ENCODE measurements at regions not wholly inside any gene's neighbourhood (a gene's known extent, or its start where the extent isn't known, plus 50 kb on each side); places are given as distances from the start of the nearest gene placed in this dataset.
"Not testable (repeated sequence)": the region's sequence is repeated elsewhere in the genome, so short reads cannot be mapped to it uniquely, and the experiment has no call there.

DNA sequence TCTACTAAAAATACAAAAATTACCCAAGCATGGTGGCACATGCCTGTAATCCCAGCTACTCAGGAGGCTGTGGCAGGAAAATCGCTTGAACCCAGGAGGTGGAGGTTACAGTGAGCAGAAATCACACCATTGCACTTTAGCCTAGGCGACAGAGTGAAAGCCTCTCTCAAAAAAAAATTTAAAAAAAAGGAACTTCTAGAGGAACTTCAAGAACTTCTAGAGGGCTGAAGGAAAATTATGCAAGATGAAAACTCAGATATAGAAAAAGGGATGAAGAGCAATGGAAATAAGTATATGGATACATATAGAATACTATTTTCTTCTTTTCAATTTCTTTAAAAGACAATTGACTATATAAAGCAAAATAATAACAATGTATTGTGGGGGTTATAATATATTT, 51.2 kb upstream of the PRR5 start:
- DNase-seq, result no peak
- TF ChIP-seq GATA1 (IDR thresholded peaks at IDR 0.05; ENCODE audit: low read depth, low read length) (no peak), POLR2A (IDR thresholded peaks at IDR 0.05; ENCODE audit: low read length) (no peak)

DNA sequence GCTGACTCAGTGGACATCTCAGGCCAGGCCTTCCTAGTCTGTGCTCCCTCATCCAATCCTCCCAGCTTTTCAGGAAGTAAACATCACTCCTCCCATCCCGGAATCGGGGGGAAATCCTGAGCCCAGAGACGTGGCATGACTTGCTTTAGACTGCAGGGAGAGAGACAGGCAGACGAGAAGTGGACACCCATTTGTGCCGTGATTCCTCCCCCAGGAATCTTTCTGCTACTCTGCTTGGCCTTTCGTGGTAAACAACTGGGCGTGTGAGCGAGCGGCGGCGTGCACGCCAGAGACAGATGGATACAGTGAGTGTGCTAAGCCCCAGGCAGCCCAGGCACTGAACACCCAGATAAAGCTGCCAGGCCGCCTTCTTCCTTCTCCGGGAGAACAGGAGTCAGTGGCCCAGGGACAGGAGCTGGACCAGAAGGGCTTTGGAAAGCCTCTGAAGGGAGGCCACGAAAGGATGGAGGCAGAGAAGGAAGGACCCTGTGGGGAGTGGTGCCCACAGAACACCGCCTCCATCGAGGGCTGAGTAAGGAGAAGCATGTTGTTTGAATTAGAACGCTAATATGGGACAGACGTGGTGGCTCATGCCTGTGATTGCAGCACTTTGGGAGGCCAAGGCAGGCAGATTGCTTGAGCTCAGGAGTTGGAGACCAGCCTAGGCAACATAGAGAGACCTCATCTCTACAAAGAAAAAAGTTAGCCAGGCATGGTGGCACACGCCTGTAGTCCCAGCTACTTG, 53.0 kb upstream of the PRR5 start:
- no peak for DNase-seq

DNA sequence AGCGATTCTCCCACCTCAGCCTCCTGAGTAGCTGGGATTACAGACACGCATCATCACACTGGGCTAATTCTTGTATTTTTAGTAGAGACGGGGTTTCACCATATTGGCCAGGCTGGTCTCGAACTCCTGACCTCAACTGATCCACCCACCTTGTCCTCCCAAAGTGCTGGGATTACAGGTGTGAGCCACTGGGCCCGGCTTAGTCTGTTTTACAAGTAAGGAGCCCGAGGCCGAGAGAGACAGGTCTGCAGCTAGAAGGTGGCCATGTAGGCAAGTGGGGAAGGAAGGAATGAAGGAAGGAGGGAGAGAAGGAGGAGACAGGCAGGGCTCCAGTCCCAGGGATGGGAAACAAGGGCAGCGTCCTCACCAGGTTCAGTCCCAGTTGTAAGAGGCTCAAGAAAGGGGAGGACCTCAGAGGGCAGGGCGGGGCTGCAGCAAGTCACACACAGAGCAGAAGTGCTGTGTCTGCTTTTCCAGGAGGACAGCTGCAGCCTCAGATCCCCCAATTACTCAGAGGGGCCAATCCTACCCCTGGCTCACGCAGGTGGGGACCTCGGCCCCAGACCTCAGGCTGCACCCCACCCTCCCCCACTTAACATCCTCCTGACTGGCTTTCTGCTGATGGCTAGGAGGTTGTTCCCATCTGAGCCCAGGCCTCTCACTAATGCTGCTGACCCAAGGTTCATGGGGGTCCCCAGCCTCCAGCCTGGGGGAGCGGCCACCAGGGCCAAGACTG, 53.8 kb upstream of the PRR5 start:
- TF ChIP-seq POLR2A (IDR thresholded peaks at IDR 0.05; ENCODE audit: low read length), result no peak
- TF ChIP-seq GATA1 (IDR thresholded peaks at IDR 0.05; ENCODE audit: low read depth, low read length), result no peak
- DNase-seq, result no peak

More for the DNA sequence above, 53.0 kb upstream of the PRR5 start:
- TF ChIP-seq POLR2A (IDR thresholded peaks at IDR 0.05; ENCODE audit: low read length) (no peak), GATA1 (IDR thresholded peaks at IDR 0.05; ENCODE audit: low read depth, low read length) (no peak)

GRCh38 chr22:44647141-44647540, 54.9 kb upstream of the PRR5 start:
- no peak for DNase-seq
- TF ChIP-seq POLR2A (IDR thresholded peaks at IDR 0.05; ENCODE audit: low read length) (no peak), GATA1 (IDR thresholded peaks at IDR 0.05; ENCODE audit: low read depth, low read length) (no peak)

DNA sequence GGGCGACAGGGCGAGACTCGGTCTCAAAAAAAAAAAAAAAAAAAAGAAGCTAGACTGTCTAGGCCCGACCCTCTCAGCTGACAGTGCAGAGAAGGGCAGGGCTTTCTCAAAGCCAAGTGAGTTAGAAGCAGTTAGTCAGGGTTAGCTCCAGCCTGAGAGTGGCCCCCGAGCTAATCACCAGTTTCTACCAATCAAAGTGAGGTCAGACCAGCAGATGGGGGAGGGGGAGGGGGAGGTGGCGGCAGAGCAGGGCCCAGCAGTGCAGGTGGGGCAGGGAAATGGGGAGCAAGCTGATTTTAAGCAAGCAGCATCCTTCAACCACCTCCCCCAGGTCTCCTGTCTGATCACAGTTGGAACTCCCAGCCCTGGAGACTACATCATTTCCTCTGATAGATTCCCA, 55.3 kb upstream of the PRR5 start:
- no peak for TF ChIP-seq POLR2A (IDR thresholded peaks at IDR 0.05; ENCODE audit: low read length)
- TF ChIP-seq GATA1 (IDR thresholded peaks at IDR 0.05; ENCODE audit: low read depth, low read length), result no peak
- no peak for DNase-seq

GRCh38 chr22:44646141-44646540, 55.9 kb upstream of the PRR5 start:
- DNase-seq, result no peak
- no peak for TF ChIP-seq GATA1 (IDR thresholded peaks at IDR 0.05; ENCODE audit: low read depth, low read length)
- TF ChIP-seq POLR2A (IDR thresholded peaks at IDR 0.05; ENCODE audit: low read length), result no peak

- no peak for DNase-seq
- TF ChIP-seq POLR2A (IDR thresholded peaks at IDR 0.05; ENCODE audit: low read length), result no peak
Measured at GRCh38 chr22:44645531-44645930, 56.5 kb upstream of the PRR5 start.

GRCh38 chr22:44645083-44645482, 56.9 kb upstream of the PRR5 start:
- no peak for DNase-seq
- TF ChIP-seq GATA1 (IDR thresholded peaks at IDR 0.05; ENCODE audit: low read depth, low read length), result no peak
- no peak for TF ChIP-seq POLR2A (IDR thresholded peaks at IDR 0.05; ENCODE audit: low read length)

DNA sequence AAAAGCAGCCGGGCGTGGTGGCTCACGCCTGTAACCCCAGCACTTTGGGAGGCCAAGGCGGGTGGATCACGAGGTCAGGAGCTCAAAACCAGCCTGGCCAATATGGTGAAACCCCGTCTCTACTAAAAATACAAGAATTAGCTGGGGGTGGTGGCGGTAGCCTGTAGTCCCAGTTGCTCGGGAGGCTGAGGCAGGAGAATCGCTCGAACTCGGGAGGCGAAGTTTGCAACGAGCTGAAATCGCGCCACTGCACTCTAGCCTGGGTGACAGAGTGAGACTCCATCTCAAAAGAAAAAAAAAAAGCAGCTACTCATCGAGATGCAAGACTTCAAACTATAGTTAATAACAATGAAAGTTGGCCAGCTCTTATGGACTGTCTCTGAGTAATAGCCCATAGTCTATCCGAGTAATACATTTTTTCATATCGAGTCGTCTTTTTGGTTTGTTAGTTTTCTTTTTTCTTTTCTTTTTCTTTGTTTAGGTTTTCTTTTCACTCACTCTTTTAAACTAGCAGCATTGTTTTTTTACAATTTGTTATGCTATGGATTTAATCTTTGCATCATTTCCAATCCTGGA, 58.4 kb upstream of the PRR5 start:
- DNase-seq, result not testable (repeated sequence)

DNA sequence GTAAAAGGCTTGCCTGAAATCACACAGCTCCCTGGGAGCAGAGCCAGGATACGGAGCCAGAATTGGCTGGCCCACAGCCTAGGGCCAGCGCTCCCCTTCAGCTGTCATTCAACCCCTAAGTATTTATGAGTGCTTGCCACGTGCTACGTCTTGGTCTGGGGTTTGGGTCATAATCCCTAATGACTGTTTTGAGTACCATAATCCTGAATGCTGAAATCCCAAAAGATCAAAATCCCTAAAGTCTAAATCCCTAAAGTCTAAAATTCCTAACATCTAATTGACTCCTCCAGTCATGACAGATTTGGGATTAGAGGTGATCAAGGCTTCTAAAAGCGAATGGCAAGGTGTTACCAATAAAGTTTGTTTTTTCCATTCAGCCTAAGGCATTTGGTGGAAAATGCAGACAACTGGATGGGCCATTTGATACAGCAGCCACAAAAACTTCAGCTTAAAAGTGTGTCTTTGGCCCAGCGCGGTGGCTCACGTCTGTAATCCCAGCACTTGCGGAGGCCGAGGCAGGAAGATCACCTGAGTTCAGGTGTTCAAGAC, 59.8 kb upstream of the PRR5 start:
- no peak for TF ChIP-seq POLR2A (IDR thresholded peaks at IDR 0.05; ENCODE audit: low read length)
- no peak for TF ChIP-seq GATA1 (IDR thresholded peaks at IDR 0.05; ENCODE audit: low read depth, low read length)

GRCh38 chr22:44640618-44641155, 61.3 kb upstream of the PRR5 start:
- no peak for DNase-seq
- no peak for TF ChIP-seq GATA1 (IDR thresholded peaks at IDR 0.05; ENCODE audit: low read depth, low read length)
- TF ChIP-seq POLR2A (IDR thresholded peaks at IDR 0.05; ENCODE audit: low read length), result no peak

More for the DNA sequence above, 59.8 kb upstream of the PRR5 start:
- DNase-seq, result no peak

- no peak for TF ChIP-seq POLR2A (IDR thresholded peaks at IDR 0.05; ENCODE audit: low read length)
- TF ChIP-seq GATA1 (IDR thresholded peaks at IDR 0.05; ENCODE audit: low read depth, low read length), result no peak
- DNase-seq, result no peak
Measured at GRCh38 chr22:44639891-44640617, 62.0 kb upstream of the PRR5 start.

DNA sequence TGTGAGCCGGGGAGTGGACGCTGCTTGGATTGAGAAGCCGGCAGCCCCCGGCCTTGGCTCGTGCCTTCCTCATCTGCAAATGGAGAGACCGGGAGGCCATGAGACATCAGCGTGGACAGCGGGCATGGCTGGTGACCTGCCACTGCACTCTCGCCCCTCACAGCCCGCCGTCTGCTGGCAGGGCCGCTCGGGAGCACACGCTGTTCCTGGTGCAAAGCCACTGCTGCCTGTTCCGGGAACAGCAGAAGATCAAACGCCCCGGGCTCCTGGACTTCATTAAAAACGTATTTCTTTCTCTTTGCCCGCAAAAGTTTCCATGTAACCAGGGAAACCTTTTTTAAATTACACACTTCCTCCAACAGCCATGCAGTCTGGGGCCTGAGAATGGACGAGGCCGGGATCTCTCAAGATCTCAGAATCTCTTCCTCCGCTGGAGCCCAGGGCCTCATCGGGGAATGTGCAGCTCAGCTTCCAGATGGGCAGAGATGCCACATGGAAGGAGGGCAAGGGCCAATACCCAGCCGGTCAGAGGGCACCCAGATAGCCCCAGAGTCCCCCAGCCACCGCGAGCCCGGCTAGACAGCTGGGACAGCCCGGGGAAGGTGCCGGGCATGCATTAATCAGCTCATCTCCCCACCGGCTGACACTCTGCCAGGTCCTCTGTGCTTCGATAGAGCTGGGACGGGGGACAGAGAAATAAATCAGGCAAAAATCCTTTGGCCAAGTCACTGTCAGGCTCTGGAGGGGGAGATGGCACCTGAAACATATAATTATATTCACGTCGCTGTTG, 62.8 kb upstream of the PRR5 start:
- TF ChIP-seq POLR2A (IDR thresholded peaks at IDR 0.05; ENCODE audit: low read length) (no peak), GATA1 (IDR thresholded peaks at IDR 0.05; ENCODE audit: low read depth, low read length) (no peak)
- no peak for DNase-seq

GRCh38 chr22:44636502-44637206, 65.3 kb upstream of the PRR5 start:
- not testable (repeated sequence) for DNase-seq

GRCh38 chr22:44635567-44635966, 66.4 kb upstream of the PRR5 start:
- DNase-seq, result not testable (repeated sequence)
